Osteocyte (in vitro differentiated cells): ENCODE measurements at regions not wholly inside any gene's neighbourhood (a gene's known extent, or its start where the extent isn't known, plus 50 kb on each side); places are given as distances from the start of the nearest gene placed in this dataset.

Experiments
- DNase-seq: peaks from one replicate; pipeline ENCODE4 v3.0.0; 2021; ENCODE audit warnings: mixed read lengths; ENCODE audit not compliant: unreplicated experiment; ENCODE audit errors: extremely low spot score
- H3K27ac Mint-ChIP-seq: one replicate; pipeline ENCODE4 v1.8.0; 2021; ENCODE audit warnings: mild to moderate bottlenecking, mixed read lengths; ENCODE audit not compliant: unreplicated experiment
- H3K27me3 Mint-ChIP-seq: one replicate; pipeline ENCODE4 v1.8.0; 2021; ENCODE audit warnings: mixed read lengths; ENCODE audit not compliant: unreplicated experiment
- H3K36me3 Mint-ChIP-seq: one replicate; pipeline ENCODE4 v1.8.0; 2021; ENCODE audit warnings: mixed read lengths; ENCODE audit not compliant: unreplicated experiment
- H3K4me1 Mint-ChIP-seq: one replicate; pipeline ENCODE4 v1.8.0; 2021; ENCODE audit warnings: mixed read lengths; ENCODE audit not compliant: unreplicated experiment
- H3K4me3 Mint-ChIP-seq: one replicate; pipeline ENCODE4 v1.8.0; 2021; ENCODE audit warnings: mild to moderate bottlenecking, moderate library complexity, mixed read lengths; ENCODE audit not compliant: unreplicated experiment
- H3K9me3 Mint-ChIP-seq: one replicate; pipeline ENCODE4 v1.8.0; 2021; ENCODE audit warnings: mixed read lengths; ENCODE audit not compliant: unreplicated experiment
- CTCF ChIP-seq: fragments of 200-600 bp; sonication (generic); IDR thresholded peaks from 2 replicates; pipeline ENCODE4 v1.5.0; 2021; ENCODE audit warnings: antibody characterized with exemption, mild to moderate bottlenecking, moderate library complexity

DNA sequence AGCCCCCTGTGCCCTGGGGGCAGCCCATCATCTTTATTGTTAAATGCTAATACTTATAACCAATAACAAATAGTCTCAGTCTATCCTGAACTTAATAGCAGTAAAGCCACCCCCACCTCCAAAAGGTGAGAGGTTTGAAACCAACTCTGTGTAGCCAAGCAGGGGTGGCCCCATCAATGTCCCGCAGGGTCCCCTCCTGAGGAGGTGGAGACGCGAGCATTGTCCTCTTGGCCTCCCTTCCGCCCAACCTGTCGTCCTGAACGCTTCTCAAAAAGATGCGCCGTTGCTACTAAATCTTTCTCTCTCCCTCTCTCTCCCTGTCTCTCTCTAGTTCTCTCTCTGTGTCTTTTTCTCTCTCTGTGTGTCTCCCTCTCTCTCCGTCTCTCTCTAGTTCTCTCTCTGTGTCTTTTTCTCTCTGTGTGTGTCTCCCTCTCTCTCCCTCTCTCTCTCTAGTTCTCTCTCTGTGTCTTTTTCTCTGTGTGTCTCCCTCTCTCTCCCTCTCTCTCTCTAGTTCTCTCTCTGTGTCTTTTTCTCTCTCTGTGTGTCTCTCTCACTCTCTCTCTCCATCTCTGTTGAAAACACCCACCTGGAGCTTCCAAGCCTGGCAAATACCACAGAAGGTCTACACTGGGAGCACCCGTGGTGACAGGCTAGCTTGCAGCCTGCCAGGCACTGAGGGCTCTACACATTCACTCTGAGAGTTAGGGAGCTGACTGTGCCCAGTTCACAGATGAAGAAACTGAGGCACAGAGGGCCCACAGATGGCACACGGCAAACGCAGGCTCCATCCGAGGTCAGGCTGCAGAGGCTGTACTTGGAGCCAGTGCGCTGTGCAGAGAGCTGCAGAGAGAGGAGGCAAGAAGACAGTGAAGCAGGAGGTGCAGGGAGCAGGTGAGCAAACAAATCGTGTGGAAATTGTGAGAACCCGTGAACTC lies 185.9 kb downstream of the C16orf95 start:
- peak overlapping the region; percentile 93 for H3K27ac Mint-ChIP-seq
- H3K36me3 Mint-ChIP-seq = peaks cover 2% of the 10 kb centered on the region
- TF ChIP-seq CTCF = no peak
- DNase-seq = no peak
- peaks cover 8% of the 10 kb centered on the region for H3K9me3 Mint-ChIP-seq
- no peaks in the 10 kb centered on the region for H3K27me3 Mint-ChIP-seq
- H3K4me1 Mint-ChIP-seq = peaks cover 15% of the 10 kb centered on the region
- H3K4me3 Mint-ChIP-seq = no peak overlapping the region

DNA sequence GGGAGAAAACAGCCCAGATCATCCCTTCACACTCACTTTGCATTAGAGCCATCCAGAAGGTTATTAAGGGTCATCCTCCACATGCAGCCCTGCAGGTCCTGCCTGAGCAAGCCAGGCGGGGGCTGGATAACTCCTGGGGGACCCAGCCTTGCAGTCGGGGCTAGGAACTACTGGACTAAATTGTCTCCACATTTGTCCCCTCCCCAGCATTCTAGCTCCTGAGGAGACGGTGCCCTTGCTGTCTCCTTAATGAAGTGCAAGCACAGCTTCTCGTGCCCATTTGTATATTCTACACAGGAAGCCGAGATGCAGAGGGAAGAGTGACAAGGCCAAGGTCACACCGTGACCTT lies 185.2 kb downstream of the C16orf95 start:
- Mint-ChIP-seq H3K27ac (peak overlapping the region; percentile 93), H3K4me1 (peaks cover 15% of the 10 kb centered on the region)

DNA sequence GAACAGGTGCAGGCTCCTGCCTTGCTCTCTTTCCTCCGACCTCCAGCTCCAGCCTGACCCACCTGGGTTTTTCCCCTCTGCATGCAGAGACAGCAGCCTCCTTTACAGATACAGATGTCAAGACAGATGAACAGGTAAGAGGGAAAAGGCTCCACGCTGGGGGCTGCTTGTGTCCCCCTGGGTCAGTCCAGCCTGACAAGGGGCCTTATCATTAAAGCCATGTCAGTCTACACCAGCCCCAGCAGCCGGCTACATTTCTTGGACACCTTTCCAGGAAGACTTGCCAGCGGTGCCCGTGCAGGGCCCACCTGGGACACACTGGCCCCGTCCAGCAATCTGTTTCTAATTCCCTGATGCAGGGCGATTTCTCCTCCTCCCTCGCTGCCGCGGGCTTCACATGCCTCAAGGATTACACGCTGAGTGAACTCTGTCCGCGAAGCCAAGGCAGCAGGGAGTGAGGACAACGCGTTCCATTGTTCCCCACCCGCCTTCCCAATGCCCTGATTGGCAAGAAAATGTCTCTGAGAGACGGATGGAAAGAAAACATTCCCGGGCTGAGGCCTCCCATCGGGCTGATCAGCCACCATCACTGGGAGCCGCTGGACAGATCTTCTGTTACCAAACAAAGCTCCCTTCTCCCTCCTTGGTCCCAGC lies 184.7 kb downstream of the C16orf95 start:
- TF ChIP-seq CTCF = no peak
- peak; percentile 93 for DNase-seq
- H3K4me3 Mint-ChIP-seq = no peak overlapping the region
- H3K36me3 Mint-ChIP-seq = peaks cover 5% of the 10 kb centered on the region
- H3K27ac Mint-ChIP-seq = peak overlapping the region; percentile 93
- H3K27me3 Mint-ChIP-seq = no peaks in the 10 kb centered on the region
- peaks cover 16% of the 10 kb centered on the region for H3K4me1 Mint-ChIP-seq
- H3K9me3 Mint-ChIP-seq = peaks cover 8% of the 10 kb centered on the region

More for the DNA sequence above, 185.2 kb downstream of the C16orf95 start:
- H3K4me3 Mint-ChIP-seq = peak overlapping the region; percentile 14
- no peaks in the 10 kb centered on the region for H3K27me3 Mint-ChIP-seq
- no peak for DNase-seq
- H3K9me3 Mint-ChIP-seq = peaks cover 8% of the 10 kb centered on the region
- TF ChIP-seq CTCF = no peak
- H3K36me3 Mint-ChIP-seq = peaks cover 4% of the 10 kb centered on the region

DNA sequence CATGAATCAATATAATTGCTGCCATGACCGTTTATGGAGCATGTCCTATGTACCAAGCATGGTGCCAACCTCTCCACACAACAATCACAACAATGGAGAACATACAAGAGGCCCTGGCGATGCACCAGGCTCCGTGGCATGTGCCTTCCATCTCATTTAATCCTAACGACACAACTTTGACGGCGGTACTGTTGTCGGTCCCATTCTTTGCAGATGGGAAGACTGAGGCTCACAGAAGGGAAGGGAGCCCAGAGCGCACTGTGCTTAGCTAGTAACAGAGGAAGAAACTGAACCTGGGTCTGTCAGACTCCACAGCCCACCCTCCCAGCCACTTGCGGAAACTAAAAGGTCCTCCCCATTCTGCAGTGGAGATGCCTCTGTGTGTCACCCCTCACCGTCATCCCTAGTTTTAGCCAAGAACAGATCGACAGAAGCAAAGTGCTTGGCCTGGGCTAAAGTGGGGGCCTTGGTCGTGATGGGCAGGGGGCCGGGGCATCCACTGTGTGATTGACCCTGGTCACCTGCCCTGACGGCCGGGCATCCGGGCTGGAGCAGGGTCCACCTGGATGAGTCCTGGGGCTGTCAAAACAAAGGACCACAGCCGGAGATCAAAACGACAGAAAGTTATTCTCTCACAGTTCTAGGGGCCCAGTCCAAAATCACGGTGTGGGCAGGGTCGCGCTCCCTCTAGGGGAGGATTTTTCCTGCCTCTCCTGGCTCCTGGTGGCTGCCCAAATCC lies 183.9 kb downstream of the C16orf95 start:
- DNase-seq = no peak
- no peak for TF ChIP-seq CTCF
- Mint-ChIP-seq H3K4me3 (no peak overlapping the region), H3K9me3 (peaks cover 8% of the 10 kb centered on the region), H3K36me3 (peaks cover 6% of the 10 kb centered on the region), H3K27ac (peak overlapping the region; percentile 93), H3K4me1 (peaks cover 24% of the 10 kb centered on the region), H3K27me3 (no peaks in the 10 kb centered on the region)
